SK-N-MC (cell line): ENCODE measurements at regions not wholly inside any gene's neighbourhood (a gene's known extent, or its start where the extent isn't known, plus 50 kb on each side); places are given as distances from the start of the nearest gene placed in this dataset.

Experiments used
- EZH2 ChIP-seq: fragments of 200-600 bp; sonication (generic); IDR thresholded peaks from one replicate; pipeline ENCODE4 v1.6.1; 2017; ENCODE audit warnings: antibody characterized with exemption
- FOXP2 ChIP-seq: optimal IDR thresholded peaks from 2 replicates; pipeline ENCODE3; 2011; ENCODE audit warnings: mild to moderate bottlenecking, moderate library complexity; ENCODE audit not compliant: insufficient read depth; ENCODE audit errors: extremely low read length, control extremely low read depth
- POLR2AphosphoS5 ChIP-seq: IDR thresholded peaks from 2 replicates; pipeline ENCODE4 v1.6.1; 2012; ENCODE audit warnings: mild to moderate bottlenecking, low read depth, low read length, borderline replicate concordance

- no peak for TF ChIP-seq POLR2AphosphoS5
- no peak for TF ChIP-seq EZH2
- TF ChIP-seq FOXP2: no peak
Observed at GRCh38 chr11:97610000-97610399, 1220.2 kb downstream of the JRKL start.
